SU-DHL-6 (cell line): ENCODE measurements at regions not wholly inside any gene's neighbourhood (a gene's known extent, or its start where the extent isn't known, plus 50 kb on each side); places are given as distances from the start of the nearest gene placed in this dataset.

ENCODE experiments used
- H2AFZ ChIP-seq: fragments of 200-600 bp; sonication (generic); 2 replicates; pipeline ENCODE4 v1.6.1; 2014; ENCODE audit warnings: low read depth, mild to moderate bottlenecking, moderate library complexity, mixed read lengths, antibody characterized with exemption, low read length; ENCODE audit not compliant: severe bottlenecking
- H3F3A ChIP-seq: fragments of 200-600 bp; shearing (Covaris generic); 2 replicates; pipeline ENCODE4 v1.6.0; 2016; ENCODE audit warnings: antibody characterized with exemption, mild to moderate bottlenecking; ENCODE audit not compliant: insufficient read depth
- H3K27ac ChIP-seq: fragments of 200-600 bp; sonication (generic); 2 replicates; pipeline ENCODE4 v1.5.1; 2016; ENCODE audit warnings: low read depth, mild to moderate bottlenecking, low read length, moderate library complexity, mixed read lengths
- H3K27me3 ChIP-seq: fragments of 200-600 bp; sonication (generic), shearing (Covaris generic); 2 replicates; pipeline ENCODE4 v1.6.0; 2014; ENCODE audit warnings: mild to moderate bottlenecking, low read length
- H3K36me3 ChIP-seq: fragments of 200-600 bp; sonication (generic); 2 replicates; pipeline ENCODE4 v1.6.1; 2014; ENCODE audit warnings: mild to moderate bottlenecking, low read length, mixed read lengths
- H3K4me2 ChIP-seq: fragments of 300-600, 200-600 bp; shearing (Covaris generic), sonication (generic); 2 replicates; pipeline ENCODE4 v1.6.0; 2014; ENCODE audit warnings: low read length, low read depth, mild to moderate bottlenecking; ENCODE audit not compliant: poor library complexity, severe bottlenecking
- H3K4me3 ChIP-seq: fragments of 200-600 bp; sonication (generic); 2 replicates; pipeline ENCODE4 v1.5.1; 2014; ENCODE audit warnings: antibody characterized with exemption, low read length, mild to moderate bottlenecking, mixed read lengths; ENCODE audit not compliant: insufficient read depth, poor library complexity, severe bottlenecking
- H3K79me2 ChIP-seq: fragments of 200-600 bp; sonication (generic); 2 replicates; pipeline ENCODE4 v1.6.1; 2014; ENCODE audit warnings: mild to moderate bottlenecking, low read length, moderate library complexity; ENCODE audit not compliant: insufficient read depth
- H3K9ac ChIP-seq: fragments of 200-600 bp; sonication (generic); 2 replicates; pipeline ENCODE4 v1.7.0; 2014; ENCODE audit warnings: mild to moderate bottlenecking, low read length
- H3K9me2 ChIP-seq: fragments of 200-600 bp; sonication (generic); replicated peaks from 2 replicates; pipeline ENCODE4 v1.6.1; 2014; ENCODE audit warnings: low read length; ENCODE audit not compliant: insufficient read depth
- H3K9me3 ChIP-seq: fragments of 200-600 bp; sonication (generic); 2 replicates; pipeline ENCODE4 v1.6.1; 2014; ENCODE audit warnings: low read length, mixed read lengths; ENCODE audit not compliant: insufficient read depth
- H4K20me1 ChIP-seq: fragments of 200-600 bp; sonication (generic); 2 replicates; pipeline ENCODE4 v1.6.1; 2014; ENCODE audit warnings: low read depth, mild to moderate bottlenecking, antibody characterized with exemption, low read length, moderate library complexity, mixed read lengths
- EZH2phosphoT487 ChIP-seq: fragments of 200-600 bp; sonication (generic), shearing (Covaris generic); conservative IDR thresholded peaks from 2 replicates; pipeline ENCODE4 v1.6.1; 2018; ENCODE audit warnings: mild to moderate bottlenecking, antibody characterized with exemption, low read length, moderate library complexity, mixed read lengths
- TF ChIP-seq, protein P1 (sequence below): fragments of 200-600 bp; sonication (generic); IDR thresholded peaks from one replicate; pipeline ENCODE4 v1.5.1; 2017; ENCODE audit warnings: antibody characterized with exemption, mild to moderate bottlenecking, low read length, moderate library complexity; ENCODE audit not compliant: insufficient read depth, poor library complexity, severe bottlenecking

DNA sequence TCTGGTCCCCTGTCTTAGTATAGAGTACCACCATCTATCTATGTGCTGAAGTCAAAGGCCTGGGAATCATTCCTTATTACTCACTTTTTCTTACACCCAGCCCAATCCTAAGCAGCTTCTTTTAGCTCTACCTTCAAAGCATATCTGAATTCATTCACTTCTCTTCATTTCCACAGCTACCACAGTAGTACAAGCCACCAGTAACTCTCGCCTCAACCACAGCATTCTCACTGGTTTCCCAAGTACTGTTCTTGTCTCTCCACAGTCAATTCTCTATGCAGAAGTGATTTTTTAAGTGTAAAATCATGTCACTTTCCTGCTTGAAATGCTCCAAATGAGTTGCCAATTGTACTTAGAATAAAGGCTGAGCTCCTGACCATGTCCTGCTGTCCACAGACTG, 401.7 kb downstream of the OXSM start:
- H2AFZ ChIP-seq, result no peak overlapping the region
- H3K9me3 ChIP-seq, result no peaks in the 10 kb centered on the region
- no peak overlapping the region for H3K4me2 ChIP-seq
- no peaks in the 10 kb centered on the region for H3K79me2 ChIP-seq
- no peaks in the 10 kb centered on the region for H3K36me3 ChIP-seq
- no peak overlapping the region for H3K9ac ChIP-seq
- no peaks in the 10 kb centered on the region for H3K27me3 ChIP-seq
- TF ChIP-seq, protein P1, sequence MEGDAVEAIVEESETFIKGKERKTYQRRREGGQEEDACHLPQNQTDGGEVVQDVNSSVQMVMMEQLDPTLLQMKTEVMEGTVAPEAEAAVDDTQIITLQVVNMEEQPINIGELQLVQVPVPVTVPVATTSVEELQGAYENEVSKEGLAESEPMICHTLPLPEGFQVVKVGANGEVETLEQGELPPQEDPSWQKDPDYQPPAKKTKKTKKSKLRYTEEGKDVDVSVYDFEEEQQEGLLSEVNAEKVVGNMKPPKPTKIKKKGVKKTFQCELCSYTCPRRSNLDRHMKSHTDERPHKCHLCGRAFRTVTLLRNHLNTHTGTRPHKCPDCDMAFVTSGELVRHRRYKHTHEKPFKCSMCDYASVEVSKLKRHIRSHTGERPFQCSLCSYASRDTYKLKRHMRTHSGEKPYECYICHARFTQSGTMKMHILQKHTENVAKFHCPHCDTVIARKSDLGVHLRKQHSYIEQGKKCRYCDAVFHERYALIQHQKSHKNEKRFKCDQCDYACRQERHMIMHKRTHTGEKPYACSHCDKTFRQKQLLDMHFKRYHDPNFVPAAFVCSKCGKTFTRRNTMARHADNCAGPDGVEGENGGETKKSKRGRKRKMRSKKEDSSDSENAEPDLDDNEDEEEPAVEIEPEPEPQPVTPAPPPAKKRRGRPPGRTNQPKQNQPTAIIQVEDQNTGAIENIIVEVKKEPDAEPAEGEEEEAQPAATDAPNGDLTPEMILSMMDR, result no peak
- TF ChIP-seq EZH2phosphoT487, result no peak
- H3K27ac ChIP-seq, result no peak overlapping the region
- H3F3A ChIP-seq, result no peaks in the 10 kb centered on the region
- no peaks in the 10 kb centered on the region for H3K9me2 ChIP-seq
- H3K4me3 ChIP-seq, result no peak overlapping the region
- H4K20me1 ChIP-seq, result no peaks in the 10 kb centered on the region

DNA sequence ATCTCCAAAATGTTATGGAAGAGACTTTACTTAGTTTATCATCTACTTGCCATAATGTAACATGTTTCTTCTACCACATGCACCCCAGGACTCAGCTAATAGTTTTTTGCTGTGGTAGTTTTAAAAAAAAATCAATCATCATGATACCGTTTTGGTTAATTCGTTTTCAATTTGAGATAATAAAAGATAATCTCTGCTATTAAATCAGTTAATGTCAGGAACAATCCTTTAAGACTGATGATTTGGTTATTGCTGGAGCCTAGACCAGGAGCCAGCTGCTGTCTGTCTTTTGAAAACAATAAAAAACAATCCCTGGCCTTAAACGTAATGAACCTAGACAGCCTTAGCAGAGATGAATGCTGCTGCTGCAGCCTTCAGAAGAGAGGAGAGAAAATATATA, 403.7 kb downstream of the OXSM start:
- H2AFZ ChIP-seq, result no peak overlapping the region
- no peaks in the 10 kb centered on the region for H3K9me2 ChIP-seq
- H3K27me3 ChIP-seq, result no peaks in the 10 kb centered on the region
- H3K36me3 ChIP-seq, result no peaks in the 10 kb centered on the region
- H3K9me3 ChIP-seq, result no peaks in the 10 kb centered on the region
- H3F3A ChIP-seq, result no peaks in the 10 kb centered on the region
- no peak overlapping the region for H3K4me3 ChIP-seq
- no peaks in the 10 kb centered on the region for H3K79me2 ChIP-seq
- H3K9ac ChIP-seq, result no peak overlapping the region
- H3K4me2 ChIP-seq, result no peak overlapping the region
- no peak overlapping the region for H3K27ac ChIP-seq
- no peaks in the 10 kb centered on the region for H4K20me1 ChIP-seq
- TF ChIP-seq, protein P1, result no peak
- TF ChIP-seq EZH2phosphoT487, result no peak

DNA sequence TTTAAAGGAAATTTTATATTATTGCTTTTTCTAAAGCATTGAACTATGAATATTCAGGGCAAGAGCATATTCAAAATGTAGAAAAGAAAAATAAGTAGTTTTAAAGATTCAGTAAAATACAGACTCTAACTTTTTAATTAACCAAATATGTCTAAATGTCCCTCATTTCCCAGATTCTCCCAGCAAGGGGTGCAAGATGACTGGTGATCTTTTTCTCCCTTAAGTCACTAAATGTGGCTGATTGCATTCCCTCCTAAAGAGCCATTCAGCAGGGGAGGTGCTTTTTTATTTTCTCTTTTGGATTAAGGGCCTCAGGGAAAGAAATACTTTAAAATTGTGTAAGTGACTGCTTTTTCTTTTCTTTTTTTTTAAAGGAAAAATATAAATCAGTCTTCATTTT, 406.9 kb downstream of the OXSM start:
- no peaks in the 10 kb centered on the region for H4K20me1 ChIP-seq
- no peak overlapping the region for H3K4me2 ChIP-seq

More for the DNA sequence above, 406.9 kb downstream of the OXSM start:
- Histone ChIP-seq H2AFZ (no peak overlapping the region), H3K9me2 (no peaks in the 10 kb centered on the region), H3K79me2 (no peaks in the 10 kb centered on the region), H3K4me3 (no peak overlapping the region), H3K27me3 (no peaks in the 10 kb centered on the region), H3K36me3 (no peaks in the 10 kb centered on the region), H3K9ac (no peak overlapping the region), H3K9me3 (no peaks in the 10 kb centered on the region), H3F3A (no peaks in the 10 kb centered on the region), H3K27ac (no peak overlapping the region)
- no peak for TF ChIP-seq EZH2phosphoT487
- TF ChIP-seq, protein P1, result no peak
